Activated naive CD8-positive, alpha-beta T cell treated with anti-CD3 and anti-CD28 coated beads, Interleukin-2, amount 50 U/mL, for 24 hours (primary cell): ENCODE measurements at regions not wholly inside any gene's neighbourhood (a gene's known extent, or its start where the extent isn't known, plus 50 kb on each side); places are given as distances from the start of the nearest gene placed in this dataset.
"Not testable (repeated sequence)": the region's sequence is repeated elsewhere in the genome, so short reads cannot be mapped to it uniquely, and the experiment has no call there.

Source experiments
- ATAC-seq: fragments of 150-1000 bp; cut with Tn5 transposase; one replicate; pipeline ENCODE4 v1.10.0; 2021
- DNase-seq: peaks from one replicate; pipeline ENCODE4 v3.0.0; 2021
- H3K27ac Mint-ChIP-seq: one replicate; pipeline ENCODE4 v1.8.0; 2021; ENCODE audit warnings: mild to moderate bottlenecking, mixed read lengths
- H3K27me3 Mint-ChIP-seq: one replicate; pipeline ENCODE4 v1.8.0; 2021; ENCODE audit warnings: mixed read lengths
- H3K36me3 Mint-ChIP-seq: one replicate; pipeline ENCODE4 v1.8.0; 2021; ENCODE audit warnings: low read depth, mixed read lengths
- H3K4me1 Mint-ChIP-seq: one replicate; pipeline ENCODE4 v1.8.0; 2021; ENCODE audit warnings: mixed read lengths
- H3K4me3 Mint-ChIP-seq: one replicate; pipeline ENCODE4 v1.8.0; 2021; ENCODE audit warnings: mild to moderate bottlenecking, moderate library complexity, mixed read lengths
- H3K9me3 Mint-ChIP-seq: one replicate; pipeline ENCODE4 v1.8.0; 2021; ENCODE audit warnings: mixed read lengths

GRCh38 chr14:103280278-103280928 is 53.6 kb upstream of the EIF5 start:
- DNase-seq (no peak), ATAC-seq (no peak)
- H3K9me3 Mint-ChIP-seq, result peaks cover 4% of the 10 kb centered on the region
- H3K4me1 Mint-ChIP-seq, result peaks cover 10% of the 10 kb centered on the region
- H3K27me3 Mint-ChIP-seq, result peaks cover 77% of the 10 kb centered on the region
- H3K27ac Mint-ChIP-seq, result no peak overlapping the region
- peak overlapping the region; percentile 4 for H3K4me3 Mint-ChIP-seq
- no peaks in the 10 kb centered on the region for H3K36me3 Mint-ChIP-seq

GRCh38 chr14:103281496-103282231 is 52.4 kb upstream of the EIF5 start:
- Mint-ChIP-seq H3K36me3 (no peaks in the 10 kb centered on the region), H3K9me3 (peaks cover 4% of the 10 kb centered on the region), H3K4me3 (no peak overlapping the region), H3K4me1 (peaks cover 10% of the 10 kb centered on the region), H3K27me3 (peaks cover 76% of the 10 kb centered on the region), H3K27ac (no peak overlapping the region)
- no peak for ATAC-seq
- no peak for DNase-seq

GRCh38 chr14:103282309-103282708 is 51.7 kb upstream of the EIF5 start:
- H3K9me3 Mint-ChIP-seq, ATAC-seq, H3K27ac Mint-ChIP-seq, H3K36me3 Mint-ChIP-seq, DNase-seq, H3K4me1 Mint-ChIP-seq, H3K4me3 Mint-ChIP-seq: not testable (repeated sequence)
- peaks cover 74% of the 10 kb centered on the region for H3K27me3 Mint-ChIP-seq

GRCh38 chr14:103282932-103283331 is 51.1 kb upstream of the EIF5 start:
- Mint-ChIP-seq H3K27ac (no peak overlapping the region), H3K36me3 (no peaks in the 10 kb centered on the region), H3K4me1 (peaks cover 10% of the 10 kb centered on the region), H3K27me3 (peaks cover 68% of the 10 kb centered on the region), H3K9me3 (peaks cover 4% of the 10 kb centered on the region), H3K4me3 (no peak overlapping the region)
- DNase-seq, result no peak
- no peak for ATAC-seq

GRCh38 chr14:103283916-103284315 is 50.1 kb upstream of the EIF5 start:
- Mint-ChIP-seq H3K36me3 (no peaks in the 10 kb centered on the region), H3K27me3 (peaks cover 61% of the 10 kb centered on the region), H3K4me3 (no peak overlapping the region), H3K4me1 (peaks cover 10% of the 10 kb centered on the region), H3K9me3 (no peaks in the 10 kb centered on the region), H3K27ac (no peak overlapping the region)
- ATAC-seq, result no peak
- DNase-seq, result no peak
